ENCODE measurements at regions not wholly inside any gene's neighbourhood (a gene's known extent, or its start where the extent isn't known, plus 50 kb on each side); places are given as distances from the start of the nearest gene placed in this dataset.
"Not testable (repeated sequence)": the region's sequence is repeated elsewhere in the genome, so short reads cannot be mapped to it uniquely, and the experiment has no call there.

DNA sequence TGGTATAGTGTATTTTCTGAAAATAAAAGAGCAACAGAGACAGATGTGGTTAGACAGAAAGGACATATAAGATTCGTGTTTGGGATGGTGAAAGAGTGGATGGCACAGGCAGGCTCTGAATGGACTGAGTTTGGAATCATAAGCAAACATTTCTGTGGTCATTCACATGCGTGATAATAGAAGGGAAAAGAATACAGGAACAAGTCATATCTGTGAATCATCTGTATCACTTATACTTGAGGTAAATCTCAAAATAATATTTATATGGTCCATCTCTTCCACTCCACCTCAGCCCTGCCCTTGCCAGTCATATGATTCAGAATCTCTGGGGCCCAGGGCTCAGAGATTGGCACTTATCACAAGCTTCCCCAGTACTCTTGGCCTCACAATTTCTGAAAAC is 535.1 kb downstream of the BCKDHB start:
- FAIRE-seq (no peak), DNase-seq (ENCODE audit: low spot score) (no peak)

DNA sequence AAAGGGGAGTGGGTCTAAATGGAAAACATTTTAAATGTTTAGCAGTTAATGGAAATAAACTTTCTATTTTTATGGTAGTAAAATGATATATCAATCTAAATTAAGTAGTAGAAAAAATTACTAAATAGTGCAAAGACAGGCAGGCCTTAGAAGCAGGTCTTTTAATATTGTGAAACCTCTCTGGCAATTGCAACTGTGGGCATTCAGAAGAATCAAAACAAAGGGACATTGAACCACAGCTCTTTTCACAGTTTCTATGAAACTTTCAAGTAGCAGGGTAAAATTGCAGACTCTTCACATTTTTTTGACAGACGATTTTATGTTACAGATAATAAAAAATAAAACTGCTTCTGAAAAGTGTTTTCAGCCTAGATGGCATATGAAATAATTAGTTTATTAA is 533.7 kb downstream of the BCKDHB start:
- DNase-seq (ENCODE audit: low spot score), result no peak
- no peak for FAIRE-seq

DNA sequence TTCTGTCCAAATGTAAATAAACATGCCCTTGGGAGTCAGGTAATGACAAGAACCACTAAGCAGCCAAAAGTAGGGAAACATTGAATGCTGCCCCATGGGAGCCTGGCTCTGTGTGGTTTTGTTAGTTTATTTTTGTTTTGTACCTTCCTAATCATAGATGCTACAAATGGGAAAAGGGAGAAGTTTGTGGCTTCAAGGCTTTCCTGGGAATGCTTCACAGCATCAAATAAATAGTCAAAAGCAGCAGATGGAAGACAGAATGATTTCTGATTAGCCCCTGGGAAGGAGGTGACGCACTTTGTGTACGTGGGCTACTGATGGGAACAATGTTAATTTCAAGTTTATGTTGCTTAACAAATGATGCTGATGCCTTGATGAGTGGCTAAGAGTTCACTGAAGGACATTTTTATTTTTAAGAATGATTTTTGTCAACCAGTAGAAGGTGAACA is 532.7 kb downstream of the BCKDHB start:
- FAIRE-seq, result no peak
- DNase-seq (ENCODE audit: low spot score), result no peak

DNA sequence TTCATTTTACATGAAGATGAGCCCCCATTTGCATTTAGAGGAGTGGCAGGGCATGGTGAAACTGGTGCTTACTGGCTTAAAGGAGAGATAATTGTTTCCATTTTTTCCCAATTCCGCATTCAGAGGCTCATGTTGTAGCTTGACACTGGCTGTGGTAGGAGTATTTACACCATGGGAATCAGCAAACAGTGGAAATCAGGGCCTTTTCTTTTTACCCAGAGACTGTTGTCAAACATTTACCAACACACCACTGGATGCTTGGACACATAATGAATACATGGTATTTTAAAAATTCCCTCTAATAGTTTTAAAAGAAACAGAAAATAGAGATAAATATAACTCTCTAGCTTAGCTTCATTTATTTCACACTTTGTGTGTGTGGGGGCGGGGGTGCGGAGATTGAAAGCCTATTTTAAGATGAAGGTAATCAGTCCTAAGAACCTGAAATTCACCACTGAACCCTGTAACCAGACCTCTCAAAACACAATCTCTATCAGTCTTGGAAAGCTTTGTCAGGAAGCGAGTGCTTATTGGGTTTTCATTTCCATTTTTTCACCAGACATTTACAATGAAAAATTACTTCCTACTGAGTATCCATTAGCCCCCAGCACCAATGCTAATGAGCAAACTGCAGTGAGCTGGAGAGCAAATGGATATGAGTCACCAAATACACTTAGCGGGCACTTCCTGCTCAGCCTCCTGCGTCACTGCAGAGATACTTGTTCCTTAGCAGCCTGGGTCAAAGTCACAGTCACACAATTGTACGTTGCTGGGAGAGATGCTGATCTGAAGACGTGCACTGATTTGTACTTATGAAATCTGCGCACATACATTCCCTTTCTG is 532.0 kb downstream of the BCKDHB start:
- DNase-seq (ENCODE audit: low spot score), result peak; percentile 79
- peak; percentile 67 for FAIRE-seq

DNA sequence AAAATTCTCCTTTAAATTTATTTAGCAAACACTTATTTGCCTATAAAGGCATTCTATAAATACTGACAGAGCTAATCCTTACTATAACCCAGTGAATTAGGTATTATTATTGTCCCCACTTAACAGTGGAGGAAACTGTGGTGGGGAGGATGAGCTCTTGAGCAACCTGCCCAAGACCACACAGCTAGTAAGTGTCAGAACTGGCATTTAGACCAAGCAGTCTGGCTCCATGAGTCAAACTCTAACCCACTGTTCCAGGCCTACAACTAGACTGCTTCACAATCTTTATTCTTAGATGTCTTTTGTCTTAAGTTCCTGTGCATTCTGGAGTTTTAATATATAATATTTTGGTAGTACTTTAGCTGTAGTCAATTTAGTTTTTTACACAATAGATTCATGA is 530.8 kb downstream of the BCKDHB start:
- DNase-seq (ENCODE audit: low spot score) (no peak), FAIRE-seq (no peak)

DNA sequence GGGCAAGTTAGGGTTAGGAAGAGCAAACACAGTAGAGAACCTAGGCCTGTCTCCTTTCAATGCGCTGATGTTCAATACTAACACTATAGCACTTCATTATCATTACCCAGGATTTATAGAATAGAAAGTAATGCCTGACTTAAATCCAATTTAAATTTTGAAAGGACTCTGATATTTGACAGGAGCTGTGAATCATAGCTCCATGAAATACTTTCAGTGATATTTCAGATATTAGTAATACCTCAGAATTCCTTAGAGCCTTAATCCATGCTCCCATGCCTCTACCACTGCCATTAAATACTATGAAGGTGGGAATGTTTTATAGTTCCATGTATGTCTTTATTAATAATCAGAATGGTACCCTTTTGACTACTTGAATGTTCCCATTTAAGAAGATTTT is 530.2 kb downstream of the BCKDHB start:
- FAIRE-seq (no peak), DNase-seq (ENCODE audit: low spot score) (no peak)

DNA sequence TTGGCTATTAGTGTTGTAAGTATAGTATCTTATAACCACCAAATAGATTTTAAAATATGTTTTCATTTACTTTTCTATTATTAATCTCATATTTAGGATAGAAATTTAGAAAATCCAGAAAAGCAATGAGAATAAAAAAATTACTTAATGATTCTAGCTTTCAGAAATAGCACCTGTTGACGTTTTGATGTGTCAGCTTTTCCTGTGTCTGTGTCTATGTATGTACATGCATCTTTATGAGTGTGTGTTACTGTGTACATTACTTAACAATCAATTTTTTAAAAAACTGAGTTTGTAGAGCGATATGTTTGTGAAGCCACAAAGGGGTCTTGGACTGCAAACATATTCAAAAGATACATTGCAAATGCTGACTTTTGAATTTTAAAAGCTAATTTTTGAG is 526.9 kb downstream of the BCKDHB start:
- DNase-seq (ENCODE audit: low spot score) (no peak), FAIRE-seq (no peak)

DNA sequence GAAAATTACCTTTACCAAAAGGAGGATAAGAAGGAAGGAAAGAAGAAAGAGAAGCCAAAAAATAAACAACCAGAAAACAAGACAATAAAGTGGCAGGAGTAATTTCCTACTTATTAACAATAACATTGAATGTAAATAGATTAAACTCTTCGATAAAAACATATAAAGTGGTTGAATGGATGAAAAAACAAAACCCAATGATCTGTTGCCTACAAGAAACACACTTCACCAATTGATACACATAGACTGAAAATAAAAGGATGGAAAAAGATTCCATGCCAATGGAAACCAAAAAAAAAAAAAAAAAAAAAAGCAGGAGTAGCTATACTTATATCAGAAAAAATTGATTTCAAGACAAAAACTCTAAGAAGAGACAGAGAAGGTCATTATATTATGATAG is 518.9 kb downstream of the BCKDHB start:
- DNase-seq (ENCODE audit: low spot score) (no peak), FAIRE-seq (no peak)

DNA sequence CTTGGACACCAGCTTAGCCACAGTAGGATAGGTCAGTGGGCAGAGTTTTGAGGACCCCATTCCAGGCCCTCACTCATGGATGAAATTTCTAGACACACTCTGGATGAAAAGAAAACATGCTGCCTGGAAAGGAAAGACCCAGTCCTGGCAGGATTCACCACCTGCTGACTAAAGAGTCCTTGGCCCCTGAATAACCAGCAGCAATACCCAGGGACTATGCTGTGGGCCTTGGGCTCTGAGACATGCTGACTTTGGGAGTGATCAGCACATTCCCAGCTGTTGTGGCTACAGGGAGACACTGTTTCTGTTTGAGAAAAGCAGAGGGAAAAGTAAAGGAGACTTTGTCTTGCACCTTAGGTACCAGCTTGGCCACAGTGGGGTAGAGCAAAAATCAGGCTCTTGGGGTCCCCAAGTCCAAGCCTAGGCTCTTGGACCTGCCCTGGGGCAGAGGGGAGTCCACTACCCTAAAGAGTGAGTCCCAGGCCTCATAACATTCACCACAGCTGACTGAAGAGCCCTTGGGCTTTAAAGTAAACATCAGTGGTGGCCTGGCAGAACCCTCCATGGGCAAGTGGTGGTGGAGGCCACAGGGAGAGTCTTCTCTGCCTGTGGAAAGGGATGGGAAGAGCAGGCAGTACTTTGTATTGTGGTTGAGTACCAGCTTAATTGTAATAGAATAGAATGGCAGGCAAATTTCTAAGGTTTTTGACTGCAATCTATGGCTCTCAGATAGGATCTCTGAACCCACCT is 516.8 kb downstream of the BCKDHB start:
- DNase-seq (ENCODE audit: low spot score), result no peak
- no peak for FAIRE-seq

DNA sequence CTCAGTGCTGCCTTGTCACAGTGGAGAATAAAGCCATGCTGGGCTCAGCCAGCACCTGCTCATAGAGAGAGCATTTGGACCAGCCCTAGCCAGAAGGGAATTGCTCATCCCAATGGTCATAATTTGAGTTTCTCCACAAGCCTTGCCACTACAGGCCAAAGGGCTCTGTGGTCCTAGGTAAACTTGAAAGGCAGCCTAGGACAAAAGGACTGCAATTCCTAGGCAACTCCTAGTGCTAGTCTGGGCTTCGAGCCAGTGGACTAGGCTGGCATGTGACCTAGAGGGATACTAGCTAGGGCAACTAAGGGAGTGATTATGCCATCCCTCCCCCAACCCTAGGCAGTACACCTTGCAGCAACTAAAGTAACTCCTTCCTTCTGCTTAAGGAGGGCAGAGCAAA is 516.2 kb downstream of the BCKDHB start:
- DNase-seq (ENCODE audit: low spot score) (no peak), FAIRE-seq (no peak)

DNA sequence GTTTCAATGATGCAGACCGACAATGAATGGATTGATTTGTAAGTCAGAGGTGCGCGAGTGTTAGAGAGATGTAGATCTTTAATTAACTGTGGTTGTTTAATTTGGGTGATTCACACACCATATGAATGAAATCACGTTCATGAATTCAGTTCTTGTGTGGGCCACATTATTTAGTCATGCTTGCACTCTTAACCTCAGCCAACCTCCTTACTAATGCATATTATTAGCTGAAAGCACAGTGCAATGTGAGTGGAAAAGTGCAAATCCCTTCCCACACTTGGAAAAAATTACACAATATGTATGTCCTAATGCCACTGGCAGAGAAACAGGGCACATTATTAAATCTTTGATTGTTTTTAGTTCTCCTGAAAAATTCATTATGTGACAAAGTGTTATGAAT is 512.5 kb downstream of the BCKDHB start:
- no peak for DNase-seq (ENCODE audit: low spot score)
- FAIRE-seq, result no peak

DNA sequence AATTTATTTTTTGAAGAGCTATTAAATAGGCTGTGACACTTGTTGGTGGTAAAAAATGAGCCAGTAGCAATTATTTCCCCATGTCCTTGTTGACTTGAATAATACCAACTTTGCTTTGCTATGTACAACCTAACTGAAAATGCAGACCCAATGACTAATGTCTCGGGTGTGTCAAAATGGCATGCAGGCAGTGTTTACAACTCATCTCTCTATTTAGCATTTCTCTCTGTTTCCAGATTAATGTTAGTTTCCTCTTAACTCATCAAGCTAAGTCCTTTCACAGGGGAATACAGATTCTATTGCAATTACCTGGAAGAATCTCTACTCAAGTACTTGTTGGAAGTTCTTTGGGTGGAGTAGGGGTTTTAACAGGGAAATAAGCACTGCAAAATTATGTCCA is 504.4 kb downstream of the BCKDHB start:
- FAIRE-seq, result no peak
- DNase-seq (ENCODE audit: low spot score), result no peak

DNA sequence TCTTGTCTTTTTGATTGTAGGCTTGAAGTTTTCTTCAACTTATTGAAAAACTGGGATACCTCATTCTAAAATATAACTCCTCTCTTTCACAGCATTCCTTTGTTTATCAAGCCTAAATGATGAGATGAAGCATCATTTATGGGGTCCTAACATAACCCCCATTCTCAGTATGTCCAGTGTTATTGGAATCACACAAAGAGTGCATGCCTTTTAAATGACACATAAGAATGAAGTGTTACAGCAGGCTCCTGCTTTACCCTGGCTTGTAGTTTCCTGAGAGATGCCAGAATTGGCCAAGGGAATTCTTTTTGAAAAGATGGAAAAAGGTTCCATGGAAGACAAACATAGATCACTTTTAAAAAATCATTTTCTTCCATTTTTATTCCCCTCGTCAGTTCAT is 502.4 kb downstream of the BCKDHB start:
- DNase-seq (ENCODE audit: low spot score) (no peak), FAIRE-seq (no peak)

DNA sequence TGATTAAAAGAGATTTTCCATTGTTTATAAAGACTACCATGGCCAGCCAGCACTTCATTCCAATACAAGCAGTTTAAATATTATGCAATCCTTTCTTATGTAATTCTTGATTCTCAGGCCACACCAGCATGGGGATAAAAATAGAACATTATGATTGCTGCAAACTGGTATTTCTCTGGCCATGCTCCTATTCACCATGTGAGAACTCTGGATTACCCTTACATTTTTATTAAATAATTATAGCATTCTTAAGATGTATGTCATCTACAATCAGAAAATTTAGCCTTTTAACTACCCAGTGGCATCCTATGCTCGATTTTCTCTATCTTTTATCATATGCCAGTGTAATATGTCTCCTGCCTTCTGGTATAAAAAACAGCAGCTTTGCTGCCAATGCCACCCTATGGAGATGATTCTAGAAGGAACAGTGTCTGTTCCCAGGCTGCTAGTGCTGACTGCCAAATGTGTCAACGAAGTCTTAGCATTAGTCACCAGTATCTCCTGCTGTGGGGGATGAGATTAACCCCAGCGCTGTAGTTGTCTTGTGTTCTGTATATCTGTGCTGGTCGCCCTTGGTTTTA is 501.4 kb downstream of the BCKDHB start:
- FAIRE-seq, result peak; percentile 77
- peak; percentile 74 for DNase-seq (ENCODE audit: low spot score)

DNA sequence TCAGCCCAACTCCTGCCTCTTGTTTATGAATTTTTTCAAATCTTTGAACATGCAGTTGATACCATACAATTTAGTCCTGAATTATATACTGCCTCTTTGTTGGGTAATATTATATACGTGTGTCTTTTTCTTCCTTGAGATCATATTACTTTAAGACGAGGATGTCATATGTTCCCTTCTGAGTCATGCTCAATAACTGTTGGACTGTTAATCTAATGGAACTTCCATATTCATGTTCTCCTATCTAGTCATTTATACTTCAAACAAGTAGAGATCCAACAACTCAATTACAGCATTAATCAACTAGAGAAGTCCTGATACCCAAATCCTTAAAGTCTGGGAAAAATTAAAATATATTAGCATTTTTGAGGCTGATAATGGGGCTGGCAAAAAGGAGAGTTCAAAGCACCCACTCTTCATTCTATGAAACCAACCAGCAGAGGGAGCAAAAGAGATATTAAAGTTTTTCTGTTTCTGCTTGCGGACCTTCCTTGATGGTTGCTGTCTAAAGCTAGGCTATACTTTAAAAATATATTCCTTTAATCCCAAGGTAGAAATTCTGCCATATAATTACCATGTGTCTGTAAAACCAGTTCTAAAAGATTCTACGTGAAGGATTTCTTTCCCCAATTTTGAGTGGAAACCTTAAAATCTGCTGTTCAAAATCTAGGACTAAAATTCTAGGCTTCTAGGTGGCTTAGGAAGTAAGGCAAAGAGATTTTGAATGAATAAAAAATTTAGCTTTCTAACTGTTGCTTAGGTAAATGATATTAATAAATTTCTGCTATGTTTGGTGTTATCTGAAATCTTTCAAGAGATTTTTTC is 498.9 kb downstream of the BCKDHB start:
- FAIRE-seq (peak; percentile 24), DNase-seq (ENCODE audit: low spot score) (peak; percentile 10)

DNA sequence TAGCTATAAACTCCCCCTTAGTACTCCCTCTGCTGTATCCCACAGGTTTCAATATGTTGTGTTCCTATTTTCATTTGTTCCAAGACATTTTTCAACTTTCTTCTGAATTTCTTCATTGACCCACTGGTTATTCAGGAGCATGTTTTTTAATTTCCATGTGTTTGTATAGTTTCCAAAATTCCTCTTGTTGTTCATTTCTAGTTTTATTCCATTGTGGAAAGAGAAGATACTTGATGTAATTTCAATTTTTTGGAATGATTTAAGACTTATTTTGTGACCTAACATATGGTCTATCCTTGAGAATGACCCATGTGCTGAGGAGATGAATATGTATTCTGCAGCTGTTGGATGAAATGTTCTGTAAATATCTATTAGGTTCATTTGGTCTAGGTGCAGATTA is 497.2 kb downstream of the BCKDHB start:
- FAIRE-seq, result no peak
- no peak for DNase-seq (ENCODE audit: low spot score)

DNA sequence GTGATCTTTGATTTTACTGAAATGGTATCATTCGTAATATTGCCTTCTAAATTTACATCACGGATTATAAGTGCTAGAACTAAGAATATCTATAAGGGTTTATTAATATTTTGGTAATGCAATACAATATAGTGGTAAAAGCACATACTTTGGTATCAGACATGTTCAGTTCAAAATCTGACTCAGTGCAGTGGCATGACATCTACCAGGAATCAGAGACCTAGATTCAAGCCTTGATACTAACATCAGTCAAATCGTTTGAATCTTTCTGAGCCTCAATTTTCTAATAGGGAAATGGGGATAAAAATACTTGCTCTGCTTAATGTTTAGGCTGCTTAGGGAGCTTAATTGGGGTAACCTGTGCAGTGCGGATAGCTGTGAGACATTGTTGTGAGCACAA is 488.0 kb downstream of the BCKDHB start:
- FAIRE-seq (no peak), DNase-seq (ENCODE audit: low spot score) (no peak)

DNA sequence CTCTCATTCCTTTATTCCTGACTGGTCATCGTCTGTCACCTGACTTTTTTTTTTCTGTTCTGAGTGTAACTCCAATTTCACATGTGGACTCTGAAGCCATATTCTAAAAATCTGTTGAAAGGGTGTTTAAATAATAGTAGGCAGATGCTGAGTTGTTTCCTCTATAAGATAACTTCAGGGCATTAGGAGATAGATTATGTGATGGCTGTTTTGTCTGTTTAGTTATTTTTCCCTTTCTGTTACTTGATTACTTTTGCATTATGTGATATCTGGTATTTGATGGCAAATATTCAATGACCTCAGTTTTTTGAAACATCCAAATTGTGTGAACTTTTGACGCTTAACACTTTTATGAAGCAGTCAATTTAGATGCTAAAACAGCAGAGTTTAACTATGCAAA is 486.0 kb downstream of the BCKDHB start:
- no peak for DNase-seq (ENCODE audit: low spot score)
- no peak for FAIRE-seq

DNA sequence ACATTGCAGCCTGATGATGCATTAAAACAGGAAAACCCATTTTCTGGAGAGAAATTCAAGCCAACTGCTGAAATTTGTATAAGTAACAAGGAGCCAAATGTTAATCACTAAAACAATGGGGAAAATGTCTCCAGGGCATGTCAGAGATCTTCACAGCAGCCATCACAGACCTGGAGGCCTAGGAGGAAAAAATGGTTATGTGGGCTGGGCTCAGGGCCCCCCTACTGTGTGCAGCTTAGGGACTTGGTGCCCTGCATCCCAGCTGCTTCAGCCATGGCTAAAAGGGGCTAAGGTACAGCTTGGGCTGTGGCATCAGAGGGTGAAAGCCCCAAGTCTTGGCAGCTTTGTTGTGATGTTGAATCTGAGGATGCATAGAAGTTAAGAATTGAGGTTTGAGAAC is 479.8 kb downstream of the BCKDHB start:
- FAIRE-seq (no peak), DNase-seq (ENCODE audit: low spot score) (no peak)

DNA sequence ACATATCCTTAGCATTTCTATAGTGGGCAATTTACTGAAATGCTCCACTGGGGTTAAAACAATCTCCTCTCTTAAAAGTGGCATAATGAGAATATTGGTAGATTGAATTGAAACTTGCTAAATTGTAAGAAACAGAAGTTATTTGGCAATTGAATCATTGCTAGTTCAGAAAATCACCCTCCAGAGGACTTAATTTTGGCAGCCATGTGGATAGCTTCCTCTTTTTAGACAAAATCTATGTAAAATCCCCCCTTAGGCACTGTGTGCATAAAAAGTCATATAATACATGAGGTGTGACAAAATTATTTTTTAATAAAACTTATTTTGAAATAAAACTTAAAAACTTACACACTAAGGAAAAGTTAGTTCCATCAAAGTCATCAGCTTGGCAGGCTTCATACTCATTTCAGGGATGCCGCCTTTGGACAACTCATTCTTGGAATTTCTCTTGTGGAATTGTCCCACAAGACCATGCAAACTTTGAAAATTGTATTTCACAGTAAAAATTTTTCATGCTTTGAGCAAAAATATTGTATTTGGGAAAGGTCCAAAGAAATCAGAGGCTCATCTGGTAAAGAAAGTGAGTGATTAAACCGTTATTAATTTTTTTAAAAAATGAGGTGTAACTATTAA is 473.0 kb downstream of the BCKDHB start:
- no peak for FAIRE-seq

DNA sequence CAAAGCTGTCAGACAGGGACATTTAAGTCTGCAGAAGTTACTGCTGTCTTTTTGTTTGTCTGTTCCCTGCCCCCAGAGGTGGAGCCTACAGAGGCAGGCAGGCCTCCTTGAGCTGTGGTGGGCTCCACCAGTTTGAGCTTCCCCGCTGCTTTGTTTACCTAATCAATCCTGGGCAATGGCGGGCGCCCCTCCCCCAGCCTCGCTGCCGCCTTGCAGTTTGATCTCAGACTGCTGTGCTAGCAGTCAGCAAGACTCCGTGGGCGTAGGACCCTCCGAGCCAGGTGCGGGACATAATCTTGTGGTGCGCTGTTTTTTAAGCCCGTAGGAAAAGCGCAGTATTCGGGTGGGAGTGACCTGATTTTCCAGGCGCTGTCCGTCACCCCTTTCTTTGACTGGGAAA is 466.8 kb downstream of the BCKDHB start:
- not testable (repeated sequence) for DNase-seq (ENCODE audit: low spot score); FAIRE-seq

More for the DNA sequence above, 473.0 kb downstream of the BCKDHB start:
- DNase-seq (ENCODE audit: low spot score), result no peak

Data from RCC 7860 (cell line).